BLaER1 treated with 17β-estradiol and CSF1 and Interleukin-3, amounts not matched to agents 10 nM and 100 nM (cell line): ENCODE measurements at regions not wholly inside any gene's neighbourhood (a gene's known extent, or its start where the extent isn't known, plus 50 kb on each side); places are given as distances from the start of the nearest gene placed in this dataset.

Source experiments
- H3K27ac ChIP-seq, 11 experiments: shearing (Covaris generic); formaldehyde crosslinking; 2 replicates each; pipeline ENCODE4 v1.8.1; 2022
- H3K27me3 ChIP-seq, 11 experiments: shearing (Covaris generic); formaldehyde crosslinking; 2 replicates each; pipeline ENCODE4 v1.8.1; 2022
- H3K36me3 ChIP-seq, 11 experiments: shearing (Covaris generic); formaldehyde crosslinking; 2 replicates each; pipeline ENCODE4 v1.8.1; 2022
- H3K4me1 ChIP-seq, 10 experiments: shearing (Covaris generic); formaldehyde crosslinking; 2 replicates each; pipeline ENCODE4 v1.8.1; 2022
- H3K4me2 ChIP-seq, 11 experiments: shearing (Covaris generic); formaldehyde crosslinking; 2 replicates each; pipeline ENCODE4 v1.8.1; 2022
- H3K4me3 ChIP-seq, 10 experiments: shearing (Covaris generic); formaldehyde crosslinking; 2 replicates each; pipeline ENCODE4 v1.8.1; 2022
- H3K9ac ChIP-seq, 11 experiments: shearing (Covaris generic); formaldehyde crosslinking; 2 replicates each; pipeline ENCODE4 v1.8.1; 2022
- H3K9me3 ChIP-seq, 11 experiments: shearing (Covaris generic); formaldehyde crosslinking; replicated peaks in 1 of 11; 2 replicates each; pipeline ENCODE4 v1.8.1; 2022
- H4K20me1 ChIP-seq, 11 experiments: shearing (Covaris generic); formaldehyde crosslinking; 2 replicates each; pipeline ENCODE4 v1.8.1; 2022
- Cebpa-rat ChIP-seq, 11 experiments: shearing (Covaris generic); IDR thresholded peaks; 2 replicates each; pipeline ENCODE4 v1.8.1; 2022

GRCh38 chr18:67728364-67728763, 211.8 kb upstream of the DSEL start:
- Histone ChIP-seq H4K20me1 (no peaks in the 10 kb centered on the region), H3K27me3 (no peaks in the 10 kb centered on the region), H3K36me3 (no peaks in the 10 kb centered on the region), H3K9me3 (no peaks in the 10 kb centered on the region; a peak in 2 of 22 replicates), H3K4me1 (no peaks in the 10 kb centered on the region), H3K9ac (no peak overlapping the region), H3K4me2 (no peak overlapping the region), H3K27ac (no peak overlapping the region), H3K4me3 (no peak overlapping the region)
- TF ChIP-seq Cebpa-rat (IDR thresholded peaks at IDR 0.05), result no peak

- TF ChIP-seq Cebpa-rat (IDR thresholded peaks at IDR 0.05), result no peak
- H3K9ac ChIP-seq, result no peak overlapping the region
- no peaks in the 10 kb centered on the region for H3K27me3 ChIP-seq
- no peak overlapping the region for H3K4me3 ChIP-seq
- H3K27ac ChIP-seq, result no peak overlapping the region
- H3K36me3 ChIP-seq, result no peaks in the 10 kb centered on the region
- no peaks in the 10 kb centered on the region for H3K4me1 ChIP-seq
- H3K4me2 ChIP-seq, result no peak overlapping the region
- no peaks in the 10 kb centered on the region for H4K20me1 ChIP-seq
- H3K9me3 ChIP-seq, result no peaks in the 10 kb centered on the region; a peak in 2 of 22 replicates
Observed at GRCh38 chr18:67726882-67727281, 210.4 kb upstream of the DSEL start.

- TF ChIP-seq Cebpa-rat (IDR thresholded peaks at IDR 0.05), result no peak
- Histone ChIP-seq H3K9me3 (no peaks in the 10 kb centered on the region), H3K36me3 (no peaks in the 10 kb centered on the region), H3K9ac (no peak overlapping the region), H4K20me1 (no peaks in the 10 kb centered on the region), H3K27ac (no peak overlapping the region), H3K4me3 (no peak overlapping the region), H3K4me2 (no peak overlapping the region), H3K27me3 (no peaks in the 10 kb centered on the region), H3K4me1 (no peaks in the 10 kb centered on the region)
Observed at GRCh38 chr18:67717800-67718199, 201.3 kb upstream of the DSEL start.

GRCh38 chr18:67715567-67715966, 199.0 kb upstream of the DSEL start:
- Histone ChIP-seq H3K4me1 (no peaks in the 10 kb centered on the region), H3K9ac (no peak overlapping the region), H3K27ac (no peak overlapping the region), H3K4me2 (no peak overlapping the region), H3K4me3 (no peak overlapping the region), H3K9me3 (no peaks in the 10 kb centered on the region), H4K20me1 (no peaks in the 10 kb centered on the region), H3K27me3 (no peaks in the 10 kb centered on the region), H3K36me3 (no peaks in the 10 kb centered on the region)
- no peak for TF ChIP-seq Cebpa-rat (IDR thresholded peaks at IDR 0.05)

GRCh38 chr18:67710639-67711038, 194.1 kb upstream of the DSEL start:
- Histone ChIP-seq H3K9ac (no peak overlapping the region), H3K4me2 (no peak overlapping the region), H3K4me3 (no peak overlapping the region), H3K27me3 (no peaks in the 10 kb centered on the region), H3K9me3 (no peaks in the 10 kb centered on the region), H3K36me3 (no peaks in the 10 kb centered on the region), H3K27ac (no peak overlapping the region), H3K4me1 (no peaks in the 10 kb centered on the region), H4K20me1 (no peaks in the 10 kb centered on the region)
- no peak for TF ChIP-seq Cebpa-rat (IDR thresholded peaks at IDR 0.05)

GRCh38 chr18:67705748-67706147, 189.2 kb upstream of the DSEL start:
- Histone ChIP-seq H4K20me1 (no peaks in the 10 kb centered on the region), H3K9ac (no peak overlapping the region), H3K4me1 (no peaks in the 10 kb centered on the region), H3K9me3 (no peaks in the 10 kb centered on the region), H3K27me3 (no peaks in the 10 kb centered on the region), H3K27ac (no peak overlapping the region), H3K36me3 (no peaks in the 10 kb centered on the region), H3K4me2 (no peak overlapping the region), H3K4me3 (no peak overlapping the region)
- TF ChIP-seq Cebpa-rat (IDR thresholded peaks at IDR 0.05), result no peak

- Histone ChIP-seq H3K9me3 (no peaks in the 10 kb centered on the region; a peak in 1 of 22 replicates), H3K9ac (no peak overlapping the region), H3K4me3 (no peak overlapping the region), H3K4me1 (no peaks in the 10 kb centered on the region), H3K36me3 (no peaks in the 10 kb centered on the region), H3K27ac (no peak overlapping the region), H3K27me3 (no peaks in the 10 kb centered on the region), H4K20me1 (no peaks in the 10 kb centered on the region), H3K4me2 (no peak overlapping the region)
- TF ChIP-seq Cebpa-rat (IDR thresholded peaks at IDR 0.05), result no peak
Observed at GRCh38 chr18:67695684-67696083, 179.2 kb upstream of the DSEL start.

GRCh38 chr18:67694787-67695186, 178.3 kb upstream of the DSEL start:
- TF ChIP-seq Cebpa-rat (IDR thresholded peaks at IDR 0.05), result no peak
- H3K4me2 ChIP-seq, result no peak overlapping the region

GRCh38 chr18:67692811-67693210, 176.3 kb upstream of the DSEL start:
- H3K4me1 ChIP-seq, result no peaks in the 10 kb centered on the region
- no peak overlapping the region for H3K4me3 ChIP-seq
- no peaks in the 10 kb centered on the region; a peak in 1 of 22 replicates for H3K9me3 ChIP-seq
- H4K20me1 ChIP-seq, result no peaks in the 10 kb centered on the region
- no peaks in the 10 kb centered on the region for H3K36me3 ChIP-seq
- H3K27me3 ChIP-seq, result no peaks in the 10 kb centered on the region
- H3K9ac ChIP-seq, result no peak overlapping the region
- H3K27ac ChIP-seq, result no peak overlapping the region
- TF ChIP-seq Cebpa-rat (IDR thresholded peaks at IDR 0.05), result no peak
- no peak overlapping the region for H3K4me2 ChIP-seq

More at GRCh38 chr18:67694787-67695186, 178.3 kb upstream of the DSEL start:
- H3K4me3 ChIP-seq, result no peak overlapping the region
- H3K27ac ChIP-seq, result no peak overlapping the region
- no peaks in the 10 kb centered on the region for H3K36me3 ChIP-seq
- H3K27me3 ChIP-seq, result no peaks in the 10 kb centered on the region
- H4K20me1 ChIP-seq, result no peaks in the 10 kb centered on the region
- H3K9me3 ChIP-seq, result no peaks in the 10 kb centered on the region; a peak in 1 of 22 replicates
- no peaks in the 10 kb centered on the region for H3K4me1 ChIP-seq
- H3K9ac ChIP-seq, result no peak overlapping the region

- Histone ChIP-seq H3K4me2 (no peak overlapping the region), H3K9ac (no peak overlapping the region)
Observed at GRCh38 chr18:67682516-67682915, 166.0 kb upstream of the DSEL start.

More at GRCh38 chr18:67682516-67682915, 166.0 kb upstream of the DSEL start:
- H3K27ac ChIP-seq, result no peak overlapping the region
- no peaks in the 10 kb centered on the region for H3K4me1 ChIP-seq
- H3K36me3 ChIP-seq, result no peaks in the 10 kb centered on the region
- H3K4me3 ChIP-seq, result no peak overlapping the region
- H4K20me1 ChIP-seq, result no peaks in the 10 kb centered on the region
- no peaks in the 10 kb centered on the region for H3K27me3 ChIP-seq
- no peaks in the 10 kb centered on the region for H3K9me3 ChIP-seq
- TF ChIP-seq Cebpa-rat (IDR thresholded peaks at IDR 0.05), result no peak
